Activated CD4-positive, alpha-beta T cell treated with anti-CD3 and anti-CD28 coated beads, Interleukin-2, Interleukin-4, amounts not matched to agents 100 ng/mL and 50 ng/mL, durations not matched to agents 16 hours and 8 hours (primary cell): ENCODE measurements at regions not wholly inside any gene's neighbourhood (a gene's known extent, or its start where the extent isn't known, plus 50 kb on each side); places are given as distances from the start of the nearest gene placed in this dataset.

Experiments used
- DNase-seq: peaks from one replicate; pipeline ENCODE4 v3.0.0-alpha.2; 2020; ENCODE audit warnings: low spot score

DNA sequence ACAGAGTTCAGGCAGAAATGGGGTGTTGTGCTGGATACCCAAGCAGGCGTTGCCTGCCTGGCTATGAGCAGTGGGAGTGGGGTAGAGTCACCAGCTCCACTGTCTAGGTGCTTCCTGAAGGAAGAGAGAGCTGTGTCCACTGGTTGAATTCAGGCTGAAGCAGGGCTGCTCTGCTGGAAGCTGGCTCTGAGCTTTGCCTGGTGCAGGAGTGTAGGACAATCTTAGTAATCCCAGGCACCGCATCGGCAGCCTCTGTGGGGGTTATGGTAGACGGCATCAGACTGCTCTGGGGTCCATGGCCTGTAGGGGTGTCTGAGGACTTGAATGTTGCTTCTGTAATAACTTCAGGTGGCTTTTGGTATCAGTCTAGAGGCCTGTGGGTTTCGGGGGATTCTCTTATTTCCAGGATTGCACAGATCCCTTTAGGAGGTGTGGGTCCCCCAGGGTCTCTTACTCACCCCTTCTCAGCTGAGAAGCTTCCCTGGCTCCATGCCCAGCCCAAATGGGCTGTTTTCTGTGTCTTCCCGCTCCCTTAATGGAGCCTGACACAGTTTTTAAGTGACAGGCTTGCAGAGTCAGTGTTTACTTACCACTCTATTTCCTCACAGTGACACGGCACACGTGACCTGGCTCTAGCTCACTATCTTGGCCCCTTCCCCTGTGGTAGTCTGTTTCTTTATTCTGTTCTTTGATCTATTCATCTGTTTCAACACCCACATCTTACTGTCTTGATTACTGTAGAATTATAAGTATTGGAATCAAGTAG is 644.3 kb downstream of the CBLN2 start:
- DNase-seq: no peak

DNA sequence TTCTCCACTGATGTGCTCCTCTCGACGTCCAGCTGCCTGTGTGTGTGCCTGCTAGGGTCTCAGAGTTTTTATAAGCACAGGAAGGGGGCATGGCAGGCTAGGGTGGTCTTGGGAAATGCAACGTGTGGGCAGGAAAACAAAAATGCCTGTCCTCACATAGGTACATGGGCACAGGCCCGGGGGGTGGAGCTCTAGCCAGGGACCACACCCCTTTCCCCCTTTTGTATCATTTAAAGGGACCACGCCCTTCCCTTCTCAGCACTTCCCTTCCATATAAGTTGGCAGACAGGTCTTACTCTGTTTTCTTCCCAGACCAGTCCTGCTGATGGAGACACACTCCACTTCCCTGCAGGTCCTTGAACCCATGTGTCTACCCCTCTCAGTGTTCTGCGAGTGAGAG is 645.0 kb downstream of the CBLN2 start:
- no peak for DNase-seq

- DNase-seq: no peak
Observed at GRCh38 chr18:71887509-71887908, 656.6 kb downstream of the CBLN2 start.

- no peak for DNase-seq
Observed at GRCh38 chr18:71878226-71878625, 665.9 kb downstream of the CBLN2 start.

GRCh38 chr18:71873695-71874094 is 670.4 kb downstream of the CBLN2 start:
- DNase-seq: no peak

- DNase-seq: no peak
Observed at GRCh38 chr18:71865888-71866287, 678.3 kb downstream of the CBLN2 start.

GRCh38 chr18:71850602-71851001 is 693.5 kb downstream of the CBLN2 start:
- no peak for DNase-seq

- no peak for DNase-seq
Observed at GRCh38 chr18:71849407-71849806, 694.7 kb downstream of the CBLN2 start.

DNA sequence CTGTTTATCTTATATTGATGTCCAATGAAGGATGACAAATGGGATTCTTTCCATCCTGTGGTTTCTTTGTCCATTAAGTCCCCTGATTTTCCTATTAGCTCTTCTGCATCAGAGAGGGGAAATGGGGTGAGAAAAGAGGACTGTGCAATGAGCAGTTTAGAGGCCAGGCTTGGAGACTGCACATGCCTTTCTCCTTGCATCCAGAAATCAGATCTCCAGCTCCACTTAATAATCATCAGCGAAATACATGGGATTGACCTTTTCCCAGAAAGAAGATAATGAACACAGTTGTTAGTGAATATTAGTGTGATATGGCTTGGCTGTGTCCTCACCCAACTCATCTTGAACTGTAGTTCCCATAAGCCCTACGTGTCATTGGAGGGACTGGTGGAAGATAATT is 697.4 kb downstream of the CBLN2 start:
- DNase-seq: no peak

GRCh38 chr18:71844814-71845213 is 699.3 kb downstream of the CBLN2 start:
- no peak for DNase-seq

DNA sequence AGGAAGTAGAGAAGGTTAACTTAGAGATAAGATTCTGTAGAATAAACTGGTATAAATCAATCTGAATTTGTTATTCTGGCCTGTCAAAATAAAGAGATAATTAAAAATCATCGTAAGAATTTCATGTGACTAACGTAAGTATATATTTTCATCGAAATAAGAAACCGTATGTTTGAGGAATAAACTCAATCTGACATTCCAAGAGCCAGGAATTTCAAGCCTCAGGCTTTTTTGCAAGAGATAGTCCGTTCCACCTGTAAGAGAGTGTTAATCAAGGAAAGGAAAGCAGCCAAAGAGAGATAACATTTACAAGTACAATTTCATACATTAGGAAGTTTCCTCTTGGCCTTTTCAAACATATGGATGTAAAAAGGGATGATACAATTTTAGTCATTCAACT is 701.5 kb downstream of the CBLN2 start:
- no peak for DNase-seq

DNA sequence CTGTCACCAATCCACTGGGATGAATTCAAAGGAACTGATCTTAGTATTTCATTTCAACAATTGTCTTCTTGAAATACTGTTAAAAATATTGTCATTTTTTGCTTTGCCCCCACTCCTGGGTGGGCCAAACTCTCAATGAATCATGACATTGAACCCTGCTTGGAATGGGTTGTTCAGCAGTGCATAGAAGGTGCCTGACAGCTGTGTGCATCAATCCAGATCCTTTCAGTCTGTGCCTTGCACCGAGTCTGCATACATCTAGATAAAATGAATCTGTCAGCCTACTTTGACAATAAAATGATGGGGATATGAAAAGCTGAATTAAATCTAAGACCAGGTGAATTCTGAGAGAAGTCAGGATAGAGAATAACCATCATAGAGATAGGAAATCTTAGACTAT is 706.6 kb downstream of the CBLN2 start:
- DNase-seq: no peak

DNA sequence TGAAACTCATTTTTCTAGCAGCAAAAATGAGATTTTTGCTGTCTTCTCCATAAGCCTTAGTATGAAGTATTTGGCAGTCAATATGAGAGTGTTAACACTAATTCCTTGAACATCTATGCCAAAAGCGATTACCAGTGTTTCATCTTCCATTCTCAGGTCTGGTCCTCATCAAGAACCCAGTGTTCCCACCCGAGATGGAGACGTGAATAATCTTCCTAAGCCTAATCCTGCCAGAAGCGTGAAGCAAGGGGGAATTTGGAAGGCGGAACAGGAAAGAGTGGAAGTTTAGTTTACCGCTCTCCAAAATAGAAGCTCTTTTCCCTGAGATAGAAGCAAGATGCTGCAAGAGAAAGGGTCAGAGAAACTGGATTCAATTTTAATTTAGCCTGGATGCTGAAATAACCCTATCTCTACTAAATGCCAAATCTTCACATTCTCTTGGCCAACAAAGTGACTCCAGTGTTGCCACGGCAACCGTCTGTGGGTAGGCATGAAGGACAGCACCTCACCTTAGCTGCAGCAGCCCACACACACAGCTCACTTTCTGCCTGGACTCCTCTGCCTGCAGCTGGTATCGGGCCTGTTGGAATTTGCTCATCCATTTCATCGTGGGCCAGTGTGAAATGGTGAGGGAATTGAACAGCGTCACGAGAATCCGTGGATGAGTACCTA is 711.1 kb downstream of the CBLN2 start:
- no peak for DNase-seq

- DNase-seq: no peak
Observed at GRCh38 chr18:71831039-71831438, 713.1 kb downstream of the CBLN2 start.

DNA sequence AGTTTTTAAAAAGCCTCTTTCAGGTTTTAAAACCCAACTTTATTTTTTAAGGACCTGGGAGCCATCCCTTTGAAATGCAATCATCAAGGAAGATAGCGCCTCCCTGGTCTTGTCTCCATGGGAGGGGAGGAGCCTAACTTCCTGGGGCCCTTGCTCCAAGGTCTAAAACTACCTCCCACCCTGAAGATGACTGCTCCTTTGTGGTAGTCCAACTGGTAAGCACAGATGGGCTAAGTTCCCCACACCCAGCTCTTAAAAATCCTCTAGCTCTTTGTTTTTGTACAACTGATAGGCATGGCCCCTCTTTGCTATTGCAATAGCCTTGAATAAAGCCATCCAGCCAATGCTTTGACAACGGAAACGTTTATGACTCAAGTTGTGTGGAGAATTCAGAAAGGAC is 716.8 kb downstream of the CBLN2 start:
- DNase-seq: no peak

DNA sequence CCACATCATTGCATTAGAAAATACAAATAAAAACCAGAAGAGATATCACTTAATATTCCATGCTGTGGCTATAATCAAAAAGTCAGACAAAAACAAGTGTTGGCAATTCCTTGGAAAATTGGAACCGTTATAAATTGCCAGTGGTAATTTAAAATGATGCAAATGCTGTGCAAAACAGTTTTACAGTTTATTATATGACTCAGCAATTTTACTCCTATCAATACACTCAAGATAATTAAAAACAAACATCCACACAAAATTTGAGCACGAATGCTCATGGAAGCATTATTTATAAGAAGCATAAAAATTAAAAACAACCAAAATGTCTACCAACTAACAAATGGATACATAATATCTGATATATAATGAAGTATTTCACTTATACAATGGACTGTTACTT is 728.8 kb downstream of the CBLN2 start:
- no peak for DNase-seq

GRCh38 chr18:71809711-71810110 is 734.4 kb downstream of the CBLN2 start:
- no peak for DNase-seq

- DNase-seq: no peak
Observed at GRCh38 chr18:71808616-71809015, 735.5 kb downstream of the CBLN2 start.

DNA sequence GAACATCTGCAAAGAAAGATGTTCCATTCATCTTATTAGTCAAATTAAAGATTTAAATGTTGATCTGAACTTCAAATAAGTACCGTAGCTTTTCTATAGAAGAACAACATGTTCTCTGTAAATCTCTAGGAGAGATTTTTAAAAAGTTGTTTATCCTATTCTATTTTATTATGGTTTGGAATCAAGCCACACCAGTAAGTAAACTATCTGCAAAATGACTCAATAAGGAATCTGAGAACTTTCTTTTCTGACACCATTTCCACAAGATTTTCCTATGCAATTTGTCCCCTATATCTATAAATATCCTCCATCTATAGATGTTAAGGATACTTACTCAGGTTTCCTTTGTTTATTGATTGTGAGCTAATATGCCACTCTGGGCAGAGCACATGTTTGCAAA is 736.6 kb downstream of the CBLN2 start:
- no peak for DNase-seq

- DNase-seq: no peak
Observed at GRCh38 chr18:71798986-71799673, 745.0 kb downstream of the CBLN2 start.

GRCh38 chr18:71797554-71797953 is 746.6 kb downstream of the CBLN2 start:
- no peak for DNase-seq

DNA sequence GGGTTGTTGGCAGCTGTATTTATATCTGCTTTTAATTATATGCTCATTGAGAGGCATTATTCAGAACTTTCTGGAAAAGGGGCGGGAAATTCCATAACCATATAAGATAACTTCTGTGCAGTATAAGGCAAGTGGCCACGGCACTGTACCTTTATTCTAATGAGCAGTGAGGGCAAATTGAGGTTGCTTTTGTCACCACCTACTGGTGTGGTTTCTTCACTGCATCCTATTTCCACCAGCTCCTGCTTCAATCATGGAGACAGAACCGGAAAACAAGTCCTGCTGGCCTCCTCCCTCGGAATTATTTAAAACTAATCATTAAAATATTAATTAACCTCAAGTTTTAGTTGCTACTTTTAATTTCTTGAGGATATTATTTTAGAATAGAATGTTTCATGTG is 759.4 kb downstream of the CBLN2 start:
- DNase-seq: peak; percentile 4

GRCh38 chr18:71760541-71760940 is 783.6 kb downstream of the CBLN2 start:
- no peak for DNase-seq
